Stimulated activated CD4-positive, alpha-beta T cell treated with anti-CD3 and anti-CD28 coated beads, Interleukin-12 subunit alpha, Interleukin-12 subunit beta, amount 100 ng/mL, for 24 hours (primary cell): ENCODE measurements at regions not wholly inside any gene's neighbourhood (a gene's known extent, or its start where the extent isn't known, plus 50 kb on each side); places are given as distances from the start of the nearest gene placed in this dataset.
"Not testable (repeated sequence)": the region's sequence is repeated elsewhere in the genome, so short reads cannot be mapped to it uniquely, and the experiment has no call there.

Experiments
- DNase-seq, 2 experiments: peaks; one replicate each; pipeline ENCODE4 v3.0.0-alpha.2; 2020; ENCODE audit warnings: low read depth in 2 of 2

GRCh38 chr4:66712301-66712921 is 832.9 kb downstream of the CENPC start:
- DNase-seq: not testable (repeated sequence)

- DNase-seq: no peak
These were observed 841.1 kb downstream of the CENPC start for GRCh38 chr4:66704243-66704642.

- no peak for DNase-seq
These were observed 850.6 kb downstream of the CENPC start for GRCh38 chr4:66694739-66695138.

- DNase-seq: no peak
These were observed 851.6 kb downstream of the CENPC start for GRCh38 chr4:66693694-66694093.

- DNase-seq: no peak
These were observed 854.2 kb downstream of the CENPC start for GRCh38 chr4:66691101-66691500.

GRCh38 chr4:66688674-66689073 is 856.6 kb downstream of the CENPC start:
- DNase-seq: no peak

- DNase-seq: no peak
These were observed 857.8 kb downstream of the CENPC start for GRCh38 chr4:66687459-66687858.

GRCh38 chr4:66681962-66682361 is 863.3 kb downstream of the CENPC start:
- DNase-seq: no peak

GRCh38 chr4:66667249-66667648 is 878.1 kb downstream of the CENPC start:
- DNase-seq: no peak

GRCh38 chr4:66662620-66663019 is 882.7 kb downstream of the CENPC start:
- no peak for DNase-seq

GRCh38 chr4:66658809-66659208 is 886.5 kb downstream of the CENPC start:
- DNase-seq: no peak

- DNase-seq: no peak
These were observed 889.8 kb downstream of the CENPC start for GRCh38 chr4:66655505-66655904.

- DNase-seq: no peak
These were observed 891.4 kb downstream of the CENPC start for GRCh38 chr4:66653937-66654336.

GRCh38 chr4:66649236-66649635 is 896.1 kb downstream of the CENPC start:
- DNase-seq: no peak

GRCh38 chr4:66647926-66648325 is 897.4 kb downstream of the CENPC start:
- no peak for DNase-seq

GRCh38 chr4:66647476-66647875 is 897.8 kb downstream of the CENPC start:
- DNase-seq: no peak

GRCh38 chr4:66640233-66640990 is 904.9 kb downstream of the CENPC start:
- no peak for DNase-seq

- DNase-seq: no peak
These were observed 905.9 kb downstream of the CENPC start for GRCh38 chr4:66639361-66639760.

GRCh38 chr4:66636349-66636748 is 909.0 kb downstream of the CENPC start:
- no peak for DNase-seq

GRCh38 chr4:66633477-66633876 is 911.8 kb downstream of the CENPC start:
- no peak for DNase-seq

- DNase-seq: no peak
These were observed 915.4 kb downstream of the CENPC start for GRCh38 chr4:66629927-66630326.

GRCh38 chr4:66628146-66628545 is 917.2 kb downstream of the CENPC start:
- DNase-seq: no peak

GRCh38 chr4:66625480-66625879 is 919.8 kb downstream of the CENPC start:
- no peak for DNase-seq

- no peak for DNase-seq
These were observed 931.7 kb downstream of the CENPC start for GRCh38 chr4:66613591-66613990.
